Natural killer cell (primary cell): ENCODE measurements at regions not wholly inside any gene's neighbourhood (a gene's known extent, or its start where the extent isn't known, plus 50 kb on each side); places are given as distances from the start of the nearest gene placed in this dataset.

Experiments
- ATAC-seq, 3 donors: fragments of 150-1000 bp in 2 of 3; fragments of 200-7000 bp in 1 of 3; cut with Tn5 transposase; 1 replicate in 1 of 3; 2 replicates in 2 of 3; pipeline ENCODE4 v1.10.0; 2021; ENCODE audit warnings: mild to moderate bottlenecking in 2 of 3, moderate library complexity in 2 of 3
- DNase-seq, 2 donors: peaks; one replicate each; pipeline versions ENCODE4 v3.0.0 to v3.0.0-alpha.2; 2013 to 2021; ENCODE audit warnings: mixed read lengths in 1 of 2
- H3K27ac ChIP-seq: one replicate; pipeline ENCODE4 v1.5.1; 2013; ENCODE audit warnings: mild to moderate bottlenecking, low read length
- H3K27me3 ChIP-seq: one replicate; pipeline ENCODE4 v1.6.1; 2013; ENCODE audit warnings: low read length; ENCODE audit not compliant: control insufficient read depth, insufficient read depth
- H3K36me3 ChIP-seq: one replicate; pipeline ENCODE4 v1.6.1; 2013; ENCODE audit warnings: low read length; ENCODE audit not compliant: control insufficient read depth, insufficient read depth
- H3K4me1 ChIP-seq: one replicate; pipeline ENCODE4 v1.6.1; 2013; ENCODE audit warnings: low read length; ENCODE audit not compliant: control insufficient read depth, insufficient read depth
- H3K4me3 ChIP-seq: one replicate; pipeline ENCODE4 v1.5.1; 2013; ENCODE audit warnings: low read length
- H3K9me3 ChIP-seq: one replicate; pipeline ENCODE4 v1.6.1; 2013; ENCODE audit warnings: low read length; ENCODE audit not compliant: control insufficient read depth, insufficient read depth
- H3K27ac Mint-ChIP-seq, 2 donors: one replicate each; pipeline ENCODE4 v1.8.0; 2022; ENCODE audit warnings: mild to moderate bottlenecking in 2 of 2, mixed read lengths in 2 of 2, moderate library complexity in 1 of 2
- H3K27me3 Mint-ChIP-seq, 2 donors: one replicate each; pipeline ENCODE4 v1.8.0; 2022; ENCODE audit warnings: low read depth in 2 of 2, mixed read lengths in 2 of 2
- H3K36me3 Mint-ChIP-seq: one replicate; pipeline ENCODE4 v1.8.0; 2022; ENCODE audit warnings: mixed read lengths
- H3K4me1 Mint-ChIP-seq, 2 donors: one replicate each; pipeline ENCODE4 v1.8.0; 2022; ENCODE audit warnings: mixed read lengths in 2 of 2
- H3K4me3 Mint-ChIP-seq: one replicate; pipeline ENCODE4 v1.8.0; 2022; ENCODE audit warnings: mild to moderate bottlenecking, moderate library complexity, mixed read lengths
- H3K9me3 Mint-ChIP-seq, 2 donors: one replicate each; pipeline ENCODE4 v1.8.0; 2022; ENCODE audit warnings: mixed read lengths in 2 of 2
- WGBS: methylation state at CpG from one replicate; pipeline ENCODE4 v1.1.7; 2013; ENCODE audit warnings: missing lambda C conversion rate; ENCODE audit not compliant: insufficient coverage; 5-methylcytosine and 5-hydroxymethylcytosine counted together
- intact Hi-C: fragments of 100-400 bp; cut with micrococcal nuclease; formaldehyde crosslinking; loops from one replicate; pipeline ENCODE4 v1.14.2; 2022
- TF ChIP-seq, protein P1 (sequence below): fragments of 200-600 bp; IDR thresholded peaks from one replicate; pipeline ENCODE4 v1.8.0; 2022; ENCODE audit warnings: antibody characterized with exemption

DNA sequence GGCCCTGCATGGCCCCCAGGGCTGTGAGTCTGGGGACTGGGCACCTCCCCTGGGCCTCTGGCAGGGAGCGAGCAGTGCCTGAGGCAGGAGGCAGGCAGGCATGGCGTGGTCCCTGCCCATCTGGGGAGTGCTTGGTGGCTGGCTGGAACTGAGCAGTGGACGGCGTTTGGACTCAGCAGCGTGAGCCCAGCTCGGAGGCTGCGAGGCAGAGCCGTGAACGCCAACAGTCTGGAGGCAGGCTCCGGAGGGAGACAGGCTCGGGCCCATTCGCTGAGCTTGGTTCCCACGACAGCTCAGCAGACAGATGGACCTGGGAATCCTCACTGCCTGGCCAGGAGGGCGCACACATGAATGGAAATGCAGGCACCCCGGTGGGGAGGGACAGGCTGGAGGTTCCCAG lies 160.7 kb upstream of the POU3F1 start:
- no peak for DNase-seq
- Histone ChIP-seq H3K9me3 (no peaks in the 10 kb centered on the region), H3K4me3 (no peak overlapping the region), H3K4me1 (no peaks in the 10 kb centered on the region), H3K27ac (no peak overlapping the region), H3K36me3 (no peaks in the 10 kb centered on the region), H3K27me3 (no peaks in the 10 kb centered on the region)
- no peak for ATAC-seq
- TF ChIP-seq, protein P1, sequence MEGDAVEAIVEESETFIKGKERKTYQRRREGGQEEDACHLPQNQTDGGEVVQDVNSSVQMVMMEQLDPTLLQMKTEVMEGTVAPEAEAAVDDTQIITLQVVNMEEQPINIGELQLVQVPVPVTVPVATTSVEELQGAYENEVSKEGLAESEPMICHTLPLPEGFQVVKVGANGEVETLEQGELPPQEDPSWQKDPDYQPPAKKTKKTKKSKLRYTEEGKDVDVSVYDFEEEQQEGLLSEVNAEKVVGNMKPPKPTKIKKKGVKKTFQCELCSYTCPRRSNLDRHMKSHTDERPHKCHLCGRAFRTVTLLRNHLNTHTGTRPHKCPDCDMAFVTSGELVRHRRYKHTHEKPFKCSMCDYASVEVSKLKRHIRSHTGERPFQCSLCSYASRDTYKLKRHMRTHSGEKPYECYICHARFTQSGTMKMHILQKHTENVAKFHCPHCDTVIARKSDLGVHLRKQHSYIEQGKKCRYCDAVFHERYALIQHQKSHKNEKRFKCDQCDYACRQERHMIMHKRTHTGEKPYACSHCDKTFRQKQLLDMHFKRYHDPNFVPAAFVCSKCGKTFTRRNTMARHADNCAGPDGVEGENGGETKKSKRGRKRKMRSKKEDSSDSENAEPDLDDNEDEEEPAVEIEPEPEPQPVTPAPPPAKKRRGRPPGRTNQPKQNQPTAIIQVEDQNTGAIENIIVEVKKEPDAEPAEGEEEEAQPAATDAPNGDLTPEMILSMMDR = no peak
- Mint-ChIP-seq H3K9me3 (no peaks in the 10 kb centered on the region), H3K36me3 (no peaks in the 10 kb centered on the region), H3K27ac (no peak overlapping the region), H3K4me3 (no peak overlapping the region), H3K4me1 (no peaks in the 10 kb centered on the region), H3K27me3 (peaks cover 5 to 7% of the 10 kb centered on the region in 2 donors)
- intact Hi-C loops = no loop called here
- WGBS = 90% methylated on average over 15 of the region's 15 CpGs

DNA sequence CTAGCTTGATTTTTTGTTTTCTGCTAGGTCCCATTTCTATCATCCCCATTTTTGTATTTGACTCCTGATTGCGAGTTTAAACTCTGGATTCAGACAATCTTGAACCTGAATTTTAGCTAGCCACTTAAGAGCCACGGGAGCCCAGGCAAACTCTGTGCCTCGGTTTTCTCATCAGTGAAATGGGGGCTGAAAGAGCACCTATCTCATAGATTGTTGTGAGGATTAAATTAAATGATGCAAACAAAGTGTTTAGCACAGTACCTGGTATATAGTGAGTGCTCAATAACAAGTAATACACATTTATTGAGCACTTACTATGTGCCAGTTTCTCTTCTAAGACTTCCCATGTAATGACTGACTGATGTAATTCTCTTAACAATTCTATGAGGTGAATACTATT lies 158.1 kb upstream of the POU3F1 start:
- H3K27ac Mint-ChIP-seq = no peak overlapping the region
- H3K27me3 Mint-ChIP-seq = no peaks in the 10 kb centered on the region
- H3K9me3 Mint-ChIP-seq = no peaks in the 10 kb centered on the region
- H3K4me1 Mint-ChIP-seq = no peaks in the 10 kb centered on the region
- 81% methylated on average over 3 of the region's 3 CpGs for WGBS
- peaks cover 4% of the 10 kb centered on the region for H3K9me3 ChIP-seq
- ATAC-seq = no peak
- no peak overlapping the region for H3K4me3 Mint-ChIP-seq
- H3K36me3 ChIP-seq = no peaks in the 10 kb centered on the region
- H3K4me3 ChIP-seq = no peak overlapping the region
- H3K36me3 Mint-ChIP-seq = no peaks in the 10 kb centered on the region
- H3K4me1 ChIP-seq = no peaks in the 10 kb centered on the region
- no peak overlapping the region for H3K27ac ChIP-seq
- H3K27me3 ChIP-seq = no peaks in the 10 kb centered on the region
- TF ChIP-seq, protein P1 = no peak
- intact Hi-C loops = no loop called here
- no peak for DNase-seq

DNA sequence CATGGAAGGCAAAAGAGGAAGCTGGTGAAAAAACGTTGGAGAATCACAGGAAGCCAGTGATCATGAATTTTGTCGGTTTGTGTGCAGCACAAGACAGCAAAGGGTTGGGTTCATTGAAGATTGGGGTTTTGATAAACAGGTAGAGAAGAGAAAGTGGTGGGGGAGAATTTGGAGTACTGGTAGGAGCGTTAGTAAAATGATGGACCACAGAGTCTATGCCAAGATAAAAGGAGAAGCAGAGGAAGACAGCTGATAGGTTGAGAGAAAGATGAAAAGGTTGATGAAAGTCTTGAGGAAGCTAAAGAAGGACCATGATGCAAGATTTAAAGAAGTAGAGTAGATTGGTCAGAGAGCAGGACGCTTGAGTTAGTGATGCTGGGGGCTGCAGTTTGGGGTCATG lies 156.8 kb upstream of the POU3F1 start:
- 14% methylated on average over 4 of the region's 4 CpGs for WGBS

DNA sequence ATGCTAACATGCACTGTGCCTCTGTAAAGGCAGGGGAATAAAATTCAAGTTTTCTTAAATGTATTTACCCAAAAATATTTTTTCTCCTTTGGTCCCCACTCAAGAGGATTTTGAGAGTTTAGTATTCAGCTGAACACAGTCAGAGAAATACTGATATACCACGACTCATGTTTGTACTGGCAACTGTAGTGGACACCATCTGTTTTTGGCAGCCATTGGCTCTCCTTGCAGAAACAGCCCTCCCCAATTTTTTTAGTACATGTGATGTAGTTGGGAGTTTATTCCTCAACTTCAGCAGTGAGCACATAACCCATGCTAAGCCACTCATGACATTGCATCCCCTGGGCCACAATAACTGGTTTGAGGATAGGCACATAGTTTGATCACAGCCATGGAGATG lies 154.8 kb upstream of the POU3F1 start:
- H3K9me3 Mint-ChIP-seq = no peaks in the 10 kb centered on the region
- TF ChIP-seq, protein P1 = no peak
- H3K4me3 Mint-ChIP-seq = no peak overlapping the region
- H3K9me3 ChIP-seq = peaks cover 4% of the 10 kb centered on the region
- H3K27me3 ChIP-seq = no peaks in the 10 kb centered on the region
- WGBS = 64% methylated on average over 1 of the region's 1 CpG
- DNase-seq = no peak
- H3K4me1 ChIP-seq = no peaks in the 10 kb centered on the region
- no peak overlapping the region for H3K4me3 ChIP-seq
- intact Hi-C loops = no loop called here
- no peaks in the 10 kb centered on the region for H3K36me3 ChIP-seq
- H3K27ac Mint-ChIP-seq = no peak overlapping the region
- ATAC-seq = no peak
- H3K27ac ChIP-seq = no peak overlapping the region
- H3K4me1 Mint-ChIP-seq = no peaks in the 10 kb centered on the region
- no peaks in the 10 kb centered on the region for H3K36me3 Mint-ChIP-seq
- peaks cover 0 to 7% of the 10 kb centered on the region in 2 donors for H3K27me3 Mint-ChIP-seq

More for the DNA sequence above, 156.8 kb upstream of the POU3F1 start:
- H3K4me1 Mint-ChIP-seq = no peaks in the 10 kb centered on the region
- no peak overlapping the region for H3K27ac Mint-ChIP-seq
- H3K9me3 Mint-ChIP-seq = no peaks in the 10 kb centered on the region
- no peaks in the 10 kb centered on the region for H3K4me1 ChIP-seq
- H3K36me3 Mint-ChIP-seq = no peaks in the 10 kb centered on the region
- no peaks in the 10 kb centered on the region for H3K27me3 ChIP-seq
- peaks cover 0 to 7% of the 10 kb centered on the region in 2 donors for H3K27me3 Mint-ChIP-seq
- H3K4me3 ChIP-seq = no peak overlapping the region
- ATAC-seq = no peak
- H3K36me3 ChIP-seq = no peaks in the 10 kb centered on the region
- no peak for DNase-seq
- intact Hi-C loops = no loop called here
- TF ChIP-seq, protein P1 = no peak
- H3K4me3 Mint-ChIP-seq = no peak overlapping the region
- peaks cover 4% of the 10 kb centered on the region for H3K9me3 ChIP-seq
- no peak overlapping the region for H3K27ac ChIP-seq
